SK-N-SH (cell line): ENCODE measurements at regions not wholly inside any gene's neighbourhood (a gene's known extent, or its start where the extent isn't known, plus 50 kb on each side); places are given as distances from the start of the nearest gene placed in this dataset.

ENCODE experiments used
- CTCF ChIA-PET: fragments of 300-600, 350-600 bp; formaldehyde crosslinking; extraction: SDS; loops from one replicate; lab custom pipeline; 2021; lab: Yijun Ruan, JAX
- POLR2A ChIA-PET: fragments of 350-600 bp; sonication (Branson Sonifier 250); formaldehyde crosslinking; extraction: SDS; loops from one replicate; lab custom pipeline; 2020; ENCODE audit warnings: antibody characterized with exemption, inconsistent platforms; lab: Yijun Ruan, JAX
- DNase-seq: peaks from one replicate; pipeline ENCODE4 v3.0.0; 2012
- H2AFZ ChIP-seq: fragments of 200-600 bp; sonication (generic); 2 replicates; pipeline ENCODE4 v1.8.1; 2016; ENCODE audit warnings: antibody characterized with exemption, mild to moderate bottlenecking, low read depth
- H3F3A ChIP-seq: fragments of 200-600 bp; sonication (generic); replicated peaks from 2 replicates; pipeline ENCODE3; 2016; ENCODE audit warnings: antibody characterized with exemption, mild to moderate bottlenecking; ENCODE audit not compliant: insufficient read depth
- H3K27ac ChIP-seq, 2 experiments: fragments of 200-500 bp in 1 of 2; fragments of 200-600 bp in 1 of 2; sonication (Bioruptor generic) in 1 of 2; sonication (generic), shearing (Covaris generic) in 1 of 2; 2 replicates each; pipeline versions ENCODE4 v1.5.1 to v1.6.1; 2014 to 2016; ENCODE audit warnings: low read depth in 2 of 2, inconsistent platforms in 1 of 2, low read length in 1 of 2, mild to moderate bottlenecking in 1 of 2, mixed read lengths in 1 of 2
- H3K27me3 ChIP-seq: fragments of 200-600 bp; sonication (generic), shearing (Covaris generic); 2 replicates; pipeline ENCODE4 v1.6.1; 2016; ENCODE audit warnings: mixed run types; ENCODE audit not compliant: insufficient read depth
- H3K36me3 ChIP-seq, 2 experiments: fragments of 200-500 bp in 1 of 2; fragments of 200-600 bp in 1 of 2; sonication (Bioruptor generic) in 1 of 2; sonication (generic) in 1 of 2; replicated peaks in 1 of 2; 2 replicates each; pipeline versions ENCODE3 to v1.5.1; 2014 to 2016; ENCODE audit warnings: low read length in 1 of 2, mild to moderate bottlenecking in 1 of 2; ENCODE audit not compliant: insufficient read depth in 2 of 2, control insufficient read depth in 1 of 2
- H3K4me1 ChIP-seq, 2 experiments: fragments of 200-500 bp in 1 of 2; fragments of 200-600 bp in 1 of 2; sonication (Bioruptor generic) in 1 of 2; sonication (generic), shearing (Covaris generic) in 1 of 2; 2 replicates each; pipeline versions ENCODE4 v1.5.1 to v1.6.1; 2014 to 2016; ENCODE audit warnings: low read depth in 1 of 2, low read length in 1 of 2, mixed run types in 1 of 2; ENCODE audit not compliant: insufficient read depth in 2 of 2, control insufficient read depth in 1 of 2
- H3K4me2 ChIP-seq: fragments of 200-600 bp; sonication (generic), shearing (Covaris generic); 2 replicates; pipeline ENCODE4 v1.6.1; 2017; ENCODE audit warnings: mixed run types
- H3K4me3 ChIP-seq, 2 experiments: fragments of 200-500 bp in 1 of 2; fragments of 200-600 bp in 1 of 2; sonication (Bioruptor generic) in 1 of 2; sonication (generic), shearing (Covaris generic) in 1 of 2; 2 replicates each; pipeline versions ENCODE4 v1.5.1 to v1.8.1; 2014 to 2016; ENCODE audit warnings: low read depth in 2 of 2, inconsistent platforms in 1 of 2, low read length in 1 of 2, mild to moderate bottlenecking in 1 of 2, mixed read lengths in 1 of 2, moderate library complexity in 1 of 2
- H3K79me2 ChIP-seq: fragments of 200-600 bp; sonication (generic); 2 replicates; pipeline ENCODE4 v1.8.1; 2017; ENCODE audit warnings: mild to moderate bottlenecking; ENCODE audit not compliant: insufficient read depth
- H3K9ac ChIP-seq: fragments of 200-600 bp; sonication (generic); 2 replicates; pipeline ENCODE4 v1.6.1; 2017; ENCODE audit warnings: mixed run types
- H3K9me2 ChIP-seq: fragments of 200-600 bp; sonication (generic); 2 replicates; pipeline ENCODE4 v1.6.1; 2017; ENCODE audit warnings: mixed run types
- H3K9me3 ChIP-seq: fragments of 200-600 bp; sonication (generic); 2 replicates; pipeline ENCODE4 v1.6.1; 2017; ENCODE audit warnings: mixed run types, mild to moderate bottlenecking, moderate library complexity
- H4K20me1 ChIP-seq: fragments of 200-600 bp; sonication (generic); 2 replicates; pipeline ENCODE4 v1.6.1; 2017; ENCODE audit warnings: mild to moderate bottlenecking, mixed run types; ENCODE audit not compliant: insufficient read depth
- CTCF ChIP-seq: fragments of 200-600 bp; sonication (generic); IDR thresholded peaks from 2 replicates; pipeline ENCODE4 v1.6.1; 2017; ENCODE audit warnings: antibody characterized with exemption, mild to moderate bottlenecking, moderate library complexity
- FOXJ3 ChIP-seq: sonication (generic); formaldehyde crosslinking; IDR thresholded peaks from 2 replicates; pipeline ENCODE4 v1.5.1; 2020; ENCODE audit warnings: mild to moderate bottlenecking, missing genetic modification reagents
- NFIC ChIP-seq: IDR thresholded peaks from 2 replicates; pipeline ENCODE4 v1.4.0; 2012; ENCODE audit warnings: borderline replicate concordance
- NRF1 ChIP-seq: IDR thresholded peaks from 2 replicates; pipeline ENCODE4 v1.6.1; 2012; ENCODE audit warnings: low read depth, mild to moderate bottlenecking, low read length
- POLR2AphosphoS5 ChIP-seq: IDR thresholded peaks from 2 replicates; pipeline ENCODE4 v1.6.1; 2012; ENCODE audit warnings: low read depth, low read length
- RFX5 ChIP-seq: IDR thresholded peaks from 2 replicates; pipeline ENCODE4 v1.6.1; 2012; ENCODE audit warnings: mild to moderate bottlenecking, improper control_type of control experiment, low read length
- RXRA ChIP-seq: IDR thresholded peaks from 2 replicates; pipeline ENCODE4 v1.4.0; 2012; ENCODE audit warnings: low read depth, mild to moderate bottlenecking, borderline replicate concordance
- SMC3 ChIP-seq: IDR thresholded peaks from 2 replicates; pipeline ENCODE4 v1.6.1; 2012; ENCODE audit warnings: low read depth, low read length, improper control_type of control experiment
- TAF1 ChIP-seq: IDR thresholded peaks from 2 replicates; pipeline ENCODE4 v1.6.1; 2012; ENCODE audit warnings: low read depth, mild to moderate bottlenecking, low read length, moderate library complexity, borderline replicate concordance
- WGBS: methylation state at CpG from one replicate; pipeline ENCODE4 v1.1.6; 2017; ENCODE audit warnings: low lambda C conversion rate; 5-methylcytosine and 5-hydroxymethylcytosine counted together
- TF ChIP-seq, protein P1 (sequence below): IDR thresholded peaks from 2 replicates; pipeline ENCODE4 v1.4.0; 2012; ENCODE audit warnings: low read depth, borderline replicate concordance
- TF ChIP-seq, protein P2 (sequence below): IDR thresholded peaks from 2 replicates; pipeline ENCODE4; 2012

GRCh38 chrX:81355436-81355835 is 153.5 kb downstream of the SH3BGRL start:
- no peaks in the 10 kb centered on the region for H3K79me2 ChIP-seq
- no peak overlapping the region for H3K4me2 ChIP-seq
- ChIA-PET POLR2A (no interaction called here), CTCF (no interaction called here)
- TF ChIP-seq NRF1 (no peak), SMC3 (no peak), TAF1 (no peak), NFIC (no peak), CTCF (no peak), RXRA (no peak), FOXJ3 (CRISPR knock-in tag) (no peak), RFX5 (no peak), POLR2AphosphoS5 (no peak)
- TF ChIP-seq, protein P1, sequence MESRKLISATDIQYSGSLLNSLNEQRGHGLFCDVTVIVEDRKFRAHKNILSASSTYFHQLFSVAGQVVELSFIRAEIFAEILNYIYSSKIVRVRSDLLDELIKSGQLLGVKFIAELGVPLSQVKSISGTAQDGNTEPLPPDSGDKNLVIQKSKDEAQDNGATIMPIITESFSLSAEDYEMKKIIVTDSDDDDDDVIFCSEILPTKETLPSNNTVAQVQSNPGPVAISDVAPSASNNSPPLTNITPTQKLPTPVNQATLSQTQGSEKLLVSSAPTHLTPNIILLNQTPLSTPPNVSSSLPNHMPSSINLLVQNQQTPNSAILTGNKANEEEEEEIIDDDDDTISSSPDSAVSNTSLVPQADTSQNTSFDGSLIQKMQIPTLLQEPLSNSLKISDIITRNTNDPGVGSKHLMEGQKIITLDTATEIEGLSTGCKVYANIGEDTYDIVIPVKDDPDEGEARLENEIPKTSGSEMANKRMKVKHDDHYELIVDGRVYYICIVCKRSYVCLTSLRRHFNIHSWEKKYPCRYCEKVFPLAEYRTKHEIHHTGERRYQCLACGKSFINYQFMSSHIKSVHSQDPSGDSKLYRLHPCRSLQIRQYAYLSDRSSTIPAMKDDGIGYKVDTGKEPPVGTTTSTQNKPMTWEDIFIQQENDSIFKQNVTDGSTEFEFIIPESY = no peak
- TF ChIP-seq, protein P2, sequence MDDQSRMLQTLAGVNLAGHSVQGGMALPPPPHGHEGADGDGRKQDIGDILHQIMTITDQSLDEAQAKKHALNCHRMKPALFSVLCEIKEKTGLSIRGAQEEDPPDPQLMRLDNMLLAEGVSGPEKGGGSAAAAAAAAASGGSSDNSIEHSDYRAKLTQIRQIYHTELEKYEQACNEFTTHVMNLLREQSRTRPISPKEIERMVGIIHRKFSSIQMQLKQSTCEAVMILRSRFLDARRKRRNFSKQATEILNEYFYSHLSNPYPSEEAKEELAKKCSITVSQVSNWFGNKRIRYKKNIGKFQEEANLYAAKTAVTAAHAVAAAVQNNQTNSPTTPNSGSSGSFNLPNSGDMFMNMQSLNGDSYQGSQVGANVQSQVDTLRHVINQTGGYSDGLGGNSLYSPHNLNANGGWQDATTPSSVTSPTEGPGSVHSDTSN = no peak
- H3K9me3 ChIP-seq = no peaks in the 10 kb centered on the region
- H3K27ac ChIP-seq = no peak overlapping the region
- no peaks in the 10 kb centered on the region for H3K36me3 ChIP-seq
- WGBS = 2% methylated on average over 4 of the region's 4 CpGs
- no peak overlapping the region for H3K4me3 ChIP-seq
- H3K4me1 ChIP-seq = no peaks in the 10 kb centered on the region
- no peaks in the 10 kb centered on the region for H4K20me1 ChIP-seq
- H3K27me3 ChIP-seq = no peaks in the 10 kb centered on the region
- no peaks in the 10 kb centered on the region for H3F3A ChIP-seq
- no peak for DNase-seq
- no peak overlapping the region for H2AFZ ChIP-seq
- no peaks in the 10 kb centered on the region for H3K9me2 ChIP-seq
- no peak overlapping the region for H3K9ac ChIP-seq

DNA sequence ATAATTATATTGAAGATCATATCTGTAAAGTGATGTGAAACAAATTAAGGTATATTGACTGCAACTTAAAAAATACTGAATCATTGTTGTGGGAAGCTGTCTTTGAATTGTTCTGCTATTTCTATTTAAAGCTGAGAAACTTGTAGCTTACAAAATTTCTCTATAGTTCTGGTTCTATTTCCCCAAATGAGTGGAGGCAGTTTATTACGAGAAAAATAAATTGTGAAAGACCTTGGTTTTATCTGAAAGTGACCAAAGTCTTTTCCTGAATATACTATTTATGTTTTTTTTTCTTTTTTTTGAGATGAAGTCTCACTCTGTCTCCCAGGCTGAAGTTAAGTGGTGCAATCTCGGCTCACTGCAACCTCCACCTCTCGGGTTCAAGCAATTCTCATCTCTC is 165.4 kb downstream of the SH3BGRL start:
- 0% methylated on average over 3 of the region's 3 CpGs for WGBS
- Histone ChIP-seq H3K79me2 (no peaks in the 10 kb centered on the region), H3F3A (no peaks in the 10 kb centered on the region), H3K36me3 (no peaks in the 10 kb centered on the region), H3K9ac (no peak overlapping the region), H3K9me3 (no peaks in the 10 kb centered on the region), H2AFZ (no peak overlapping the region), H3K4me1 (no peaks in the 10 kb centered on the region), H3K4me2 (no peak overlapping the region), H4K20me1 (no peaks in the 10 kb centered on the region), H3K4me3 (no peak overlapping the region), H3K27ac (no peak overlapping the region), H3K27me3 (no peaks in the 10 kb centered on the region), H3K9me2 (no peaks in the 10 kb centered on the region)
- TF ChIP-seq CTCF = no peak
- DNase-seq = no peak
- ChIA-PET POLR2A (no interaction called here), CTCF (interaction anchor here (1.3 kb wide), 1 partner anchor 9 kb away, joined by 3 read pairs; no protein-coding TSS in a partner anchor)
